ENCODE measurements at regions not wholly inside any gene's neighbourhood (a gene's known extent, or its start where the extent isn't known, plus 50 kb on each side); places are given as distances from the start of the nearest gene placed in this dataset.
"Not testable (repeated sequence)": the region's sequence is repeated elsewhere in the genome, so short reads cannot be mapped to it uniquely, and the experiment has no call there.

DNA sequence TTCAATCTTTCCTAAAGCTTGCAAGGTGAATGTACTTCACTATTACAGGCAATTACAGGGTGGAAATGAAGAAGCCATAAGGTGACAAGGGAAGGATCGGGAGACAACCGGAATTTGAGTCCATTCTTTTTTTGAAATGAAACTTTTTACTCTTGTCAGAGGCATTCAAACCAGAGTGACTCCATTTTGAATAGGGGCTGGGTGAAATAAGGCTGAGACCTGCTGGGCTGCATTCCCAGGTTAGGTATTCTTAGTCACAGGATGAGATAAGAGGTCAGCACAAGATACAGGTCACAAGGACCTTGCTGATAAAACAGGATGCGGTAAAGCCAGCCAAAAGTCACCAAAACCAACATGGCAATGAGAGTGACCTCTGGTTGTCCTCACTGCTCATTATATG is 363.3 kb downstream of the TYW1 start:
- DNase-seq (ENCODE audit: low spot score) = no peak

GRCh38 chr7:67361150-67361549 is 364.5 kb downstream of the TYW1 start:
- DNase-seq (ENCODE audit: low spot score) = no peak

- DNase-seq (ENCODE audit: low spot score) = no peak
These were observed 367.9 kb downstream of the TYW1 start for GRCh38 chr7:67364441-67365017.

DNA sequence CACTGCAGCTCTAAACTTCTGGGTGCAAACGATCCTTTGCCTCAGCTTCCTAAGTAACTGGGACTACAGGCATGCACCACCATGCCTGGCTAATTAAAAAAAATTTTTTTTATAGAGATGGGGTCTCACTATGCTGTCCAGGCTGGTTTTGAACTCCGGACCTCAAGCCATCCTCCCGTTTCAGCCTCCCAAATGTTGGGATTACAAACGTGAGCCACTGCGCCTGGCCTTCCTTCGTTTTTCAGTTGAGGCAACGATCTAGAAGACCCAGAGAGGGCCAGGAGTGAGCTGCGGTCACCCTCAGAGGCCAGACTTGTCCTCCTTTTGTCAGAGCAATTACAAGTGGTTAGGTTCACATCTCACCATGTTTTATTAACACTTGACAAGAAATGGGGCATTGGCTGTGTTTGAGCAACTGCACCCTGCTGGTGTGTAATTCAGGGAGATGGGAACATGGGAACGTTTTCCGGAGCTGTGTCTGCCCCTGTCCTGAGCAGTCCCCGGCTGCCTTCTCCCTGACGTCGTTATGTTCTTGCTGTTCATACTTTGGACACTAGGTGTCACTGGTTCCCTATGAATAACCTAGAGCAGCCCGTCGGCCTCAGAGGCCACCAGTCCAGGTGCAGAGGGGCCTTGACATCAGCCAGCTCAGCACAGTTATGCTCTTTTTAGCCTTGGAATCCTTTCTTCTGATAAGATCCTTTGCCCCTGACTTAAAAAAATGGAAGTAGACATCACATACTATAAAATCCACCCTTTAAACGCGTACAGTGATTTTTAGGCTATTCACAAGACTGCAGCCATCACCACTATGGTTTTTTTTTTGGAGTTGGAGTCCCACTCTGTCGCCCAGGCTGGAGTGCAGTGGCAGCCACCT is 375.0 kb downstream of the TYW1 start:
- DNase-seq (ENCODE audit: low spot score) = peak; percentile 67

GRCh38 chr7:67373389-67373788 is 376.8 kb downstream of the TYW1 start:
- DNase-seq (ENCODE audit: low spot score) = not testable (repeated sequence)

DNA sequence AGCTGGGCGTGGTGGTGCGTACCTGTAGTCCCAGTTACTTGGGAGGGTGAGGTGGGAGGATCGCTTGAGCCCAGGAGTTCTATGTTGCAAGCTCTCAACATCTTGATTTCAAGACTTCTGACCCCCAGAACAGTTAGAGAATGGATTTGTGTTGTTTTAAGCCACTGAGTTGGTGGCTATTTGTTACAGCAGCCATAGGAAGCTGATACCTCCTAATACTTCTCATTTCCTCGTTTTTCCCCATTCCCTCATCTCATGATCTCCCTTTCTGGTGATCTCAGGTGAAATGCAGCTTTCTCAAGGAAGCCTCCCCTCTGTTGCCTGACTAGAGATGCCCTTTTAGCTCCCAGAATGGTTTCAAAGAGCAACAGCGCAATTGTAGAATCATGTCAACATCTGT is 378.8 kb downstream of the TYW1 start:
- no peak for DNase-seq (ENCODE audit: low spot score)

DNA sequence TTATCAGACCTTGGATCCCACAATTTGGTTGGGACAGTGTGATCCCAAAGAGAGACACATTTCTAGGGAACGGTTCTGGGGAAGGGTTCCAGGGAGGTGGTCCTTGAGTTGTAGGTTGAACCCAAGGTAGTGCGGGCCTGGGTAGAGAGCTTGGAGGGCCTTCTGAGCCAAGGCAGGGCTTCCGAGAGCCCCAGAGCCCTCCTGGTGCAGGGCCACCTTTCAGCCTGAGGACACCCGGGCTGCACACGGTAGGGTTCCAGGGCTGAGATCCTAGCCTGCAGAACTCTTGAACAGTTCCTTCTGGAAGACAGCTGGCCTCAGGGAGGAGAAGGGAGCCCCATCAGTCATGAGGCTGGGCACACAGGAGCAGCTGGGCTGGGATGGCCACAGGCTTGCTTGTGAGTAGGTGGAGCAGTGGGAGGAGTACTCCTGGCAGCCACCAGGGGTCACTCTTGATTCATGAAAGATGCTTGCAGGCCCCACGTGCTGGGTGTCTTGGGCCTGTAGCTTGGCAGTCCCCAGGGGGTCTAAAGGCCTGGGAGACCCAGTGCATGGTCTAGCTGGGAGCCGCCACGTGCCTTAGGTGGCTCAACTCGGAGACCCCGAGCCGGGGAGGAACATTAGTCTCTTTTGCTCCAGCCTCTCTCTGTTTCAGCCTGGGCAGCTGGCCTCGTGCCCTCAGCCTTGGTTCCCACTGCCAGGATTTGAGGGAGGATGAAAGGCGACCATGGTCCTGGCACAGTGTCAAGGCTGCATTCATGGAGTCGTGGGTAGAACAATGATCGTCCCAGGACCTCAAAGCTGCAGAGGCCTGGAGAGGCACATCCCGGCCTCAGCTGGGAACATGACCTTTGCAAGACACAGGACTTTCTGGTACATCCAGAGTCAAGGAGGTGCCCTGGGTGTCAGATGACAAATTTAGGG is 381.6 kb downstream of the TYW1 start:
- peak; percentile 49 for DNase-seq (ENCODE audit: low spot score)

DNA sequence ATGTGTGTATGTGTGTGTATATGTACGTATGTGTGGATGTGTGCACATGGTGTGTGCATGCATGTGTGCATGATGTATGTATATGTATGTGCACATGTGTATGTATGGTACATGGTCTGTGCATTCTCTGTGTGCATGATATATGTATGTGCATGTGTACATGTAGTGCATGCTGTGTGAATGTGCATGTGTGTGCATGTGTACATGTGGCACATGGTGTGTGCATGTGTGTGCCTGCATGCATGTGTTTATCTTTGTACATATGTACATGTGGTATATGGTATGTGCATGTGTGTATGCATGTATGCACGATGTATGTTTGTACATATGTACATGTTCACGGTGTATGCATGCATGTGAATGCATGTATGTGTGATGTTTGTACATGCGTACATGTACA is 383.7 kb downstream of the TYW1 start:
- no peak for DNase-seq (ENCODE audit: low spot score)

DNA sequence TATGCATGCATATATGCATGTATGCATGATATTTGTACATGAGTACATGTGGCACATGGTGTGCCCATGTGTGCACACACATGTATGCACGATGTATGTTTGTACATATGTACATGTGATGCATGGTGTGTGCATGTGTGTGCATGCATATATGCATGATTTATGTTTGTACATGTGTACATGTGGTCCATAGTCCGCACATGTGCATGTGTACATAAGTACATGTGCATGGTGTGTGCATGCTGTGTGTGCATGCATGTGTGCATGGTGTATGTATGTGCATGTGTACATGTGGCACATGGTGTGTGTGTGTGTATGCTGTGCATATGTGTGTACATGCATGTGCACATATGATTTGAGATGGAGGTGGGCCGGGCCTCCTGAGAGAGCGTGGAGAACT is 384.2 kb downstream of the TYW1 start:
- DNase-seq (ENCODE audit: low spot score) = no peak

DNA sequence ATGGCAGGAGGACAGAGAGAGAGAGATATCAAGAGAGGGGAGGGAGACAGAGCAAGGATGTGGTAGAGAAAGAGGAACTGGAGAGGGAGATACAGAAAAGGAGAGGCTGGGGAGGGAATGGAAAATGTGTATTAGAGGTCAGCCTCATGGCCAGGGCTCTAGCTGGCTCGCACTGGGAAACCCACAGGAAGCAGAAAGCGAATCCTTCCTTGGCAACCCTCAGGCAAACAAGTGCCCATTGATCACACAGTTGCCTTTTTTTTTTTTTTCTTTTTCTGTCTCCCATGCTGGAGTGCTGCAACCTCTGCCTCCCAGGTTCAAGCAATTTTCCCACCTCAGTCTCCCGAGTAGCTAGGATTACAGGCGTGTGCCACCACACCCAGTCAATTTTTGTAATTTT is 391.2 kb downstream of the TYW1 start:
- no peak for DNase-seq (ENCODE audit: low spot score)

DNA sequence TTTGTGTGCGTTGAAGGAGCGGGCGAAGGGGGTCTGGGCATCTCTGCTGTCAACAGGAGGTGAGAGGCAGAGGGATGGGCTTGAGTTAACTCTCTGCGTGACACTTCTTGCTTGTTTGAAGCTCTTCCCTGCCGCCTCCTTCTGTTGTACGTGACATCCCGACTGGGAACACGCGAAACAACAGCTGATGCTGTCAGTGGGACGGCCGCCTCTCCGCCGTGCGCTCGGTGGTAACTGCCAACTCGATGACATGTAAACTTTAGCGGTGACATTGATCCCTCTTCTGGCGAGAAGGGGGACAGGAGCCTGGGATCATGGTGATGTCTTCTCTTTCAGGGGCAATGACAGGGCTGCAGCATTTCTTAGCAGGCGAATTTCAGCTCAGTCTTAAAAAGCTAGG is 394.5 kb downstream of the TYW1 start:
- no peak for DNase-seq (ENCODE audit: low spot score)

DNA sequence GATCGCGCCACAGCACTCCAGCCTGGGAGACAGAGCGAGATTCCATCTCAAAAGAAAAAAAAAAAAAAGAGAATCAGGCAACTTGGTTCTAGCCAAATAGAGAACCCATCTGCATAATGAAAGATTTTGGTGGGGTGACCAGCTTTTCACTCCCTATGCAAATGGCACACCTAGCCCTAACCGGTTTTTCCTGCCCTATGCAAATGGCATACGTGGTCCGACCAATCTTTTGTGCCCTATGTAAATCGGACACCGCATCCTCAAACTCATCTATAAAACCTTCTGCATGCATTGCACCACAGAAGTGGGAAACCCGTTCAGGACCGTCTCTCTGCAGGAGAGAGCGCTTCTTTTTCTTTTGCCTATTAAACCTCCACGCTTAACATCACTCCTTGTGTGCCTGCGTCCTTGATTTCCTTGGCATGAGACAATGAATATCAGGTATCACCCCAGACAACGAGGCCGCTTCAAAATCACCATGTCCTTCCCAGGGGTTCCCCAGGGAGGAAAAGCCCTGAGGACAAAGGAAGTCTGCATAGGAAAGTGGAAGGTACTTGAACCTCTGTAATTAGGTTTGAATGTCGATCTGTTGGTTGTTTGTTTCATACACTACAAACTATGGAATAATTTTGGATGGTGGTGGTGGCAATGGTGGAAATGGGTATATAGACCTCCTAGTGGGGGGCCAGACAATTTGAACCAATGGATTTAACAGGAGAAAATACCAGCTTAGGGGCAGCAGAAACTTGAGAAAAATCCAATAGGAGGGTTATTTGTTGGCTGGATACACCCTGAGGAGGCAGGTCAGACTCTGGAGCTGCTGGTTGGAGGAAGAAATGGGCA is 396.2 kb downstream of the TYW1 start:
- DNase-seq (ENCODE audit: low spot score) = no peak

DNA sequence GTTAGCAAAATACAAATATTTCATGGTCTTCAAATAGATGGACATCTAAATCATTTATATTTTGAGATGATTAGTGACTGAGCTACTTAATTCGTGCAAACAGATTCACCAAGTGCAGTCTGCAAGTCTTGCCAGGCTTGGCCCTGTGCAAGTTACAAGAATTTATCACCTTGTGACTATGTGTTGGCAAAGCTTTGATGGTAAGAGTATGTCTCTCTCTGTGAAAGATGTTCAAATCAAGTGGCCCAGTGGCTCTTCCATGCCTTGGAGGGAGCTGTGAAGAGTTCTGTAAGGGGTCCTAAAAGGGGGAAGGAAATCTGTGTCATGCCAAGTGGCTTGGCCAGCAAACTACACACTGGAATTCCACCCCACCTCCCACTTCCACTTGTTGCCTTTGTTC is 397.3 kb downstream of the TYW1 start:
- no peak for DNase-seq (ENCODE audit: low spot score)

GRCh38 chr7:67398916-67399315 is 402.3 kb downstream of the TYW1 start:
- no peak for DNase-seq (ENCODE audit: low spot score)

DNA sequence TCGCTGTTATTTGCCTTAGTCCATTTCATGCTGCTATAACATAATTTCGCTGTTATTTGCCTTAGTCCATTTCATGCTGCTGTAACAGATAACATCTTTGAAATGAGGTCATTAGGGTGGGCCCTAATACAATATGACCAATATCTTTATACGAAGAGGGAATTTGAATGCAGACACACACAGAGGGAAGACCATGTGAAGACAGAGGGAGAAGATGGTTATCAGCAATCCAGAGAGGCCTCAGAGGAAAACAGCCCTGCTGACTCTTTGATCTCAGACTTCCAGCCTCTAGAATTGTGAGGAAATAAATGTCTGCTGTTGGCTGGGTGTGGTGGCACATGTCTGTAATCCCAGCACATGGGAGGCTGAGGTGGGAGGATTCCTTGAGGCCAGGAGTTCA is 404.9 kb downstream of the TYW1 start:
- DNase-seq (ENCODE audit: low spot score) = no peak

- no peak for DNase-seq (ENCODE audit: low spot score)
These were observed 405.6 kb downstream of the TYW1 start for GRCh38 chr7:67402280-67402679.

- DNase-seq (ENCODE audit: low spot score) = no peak
These were observed 410.3 kb downstream of the TYW1 start for GRCh38 chr7:67406976-67407375.

GRCh38 chr7:67407392-67408071 is 410.9 kb downstream of the TYW1 start:
- no peak for DNase-seq (ENCODE audit: low spot score)

- DNase-seq (ENCODE audit: low spot score) = no peak
These were observed 411.5 kb downstream of the TYW1 start for GRCh38 chr7:67408109-67408508.

DNA sequence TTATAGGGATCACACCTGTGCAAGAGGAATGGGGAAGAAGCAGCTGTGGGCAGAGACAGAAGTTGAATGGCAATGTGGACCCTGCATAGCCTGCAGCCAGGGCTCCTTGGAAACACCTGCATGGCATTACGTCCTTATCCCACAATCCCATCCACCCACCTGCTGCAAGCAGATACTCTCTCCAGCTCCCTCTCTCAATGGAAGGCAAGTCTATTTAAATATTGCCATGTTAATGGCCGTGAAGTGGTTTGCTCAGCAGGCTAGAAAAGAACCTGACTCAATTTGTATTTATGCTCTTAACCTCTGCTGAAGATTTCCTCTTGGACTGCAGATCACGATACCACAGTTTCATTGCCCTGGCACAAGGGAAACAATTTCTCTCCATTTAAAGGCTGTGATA is 417.0 kb downstream of the TYW1 start:
- no peak for DNase-seq (ENCODE audit: low spot score)

DNA sequence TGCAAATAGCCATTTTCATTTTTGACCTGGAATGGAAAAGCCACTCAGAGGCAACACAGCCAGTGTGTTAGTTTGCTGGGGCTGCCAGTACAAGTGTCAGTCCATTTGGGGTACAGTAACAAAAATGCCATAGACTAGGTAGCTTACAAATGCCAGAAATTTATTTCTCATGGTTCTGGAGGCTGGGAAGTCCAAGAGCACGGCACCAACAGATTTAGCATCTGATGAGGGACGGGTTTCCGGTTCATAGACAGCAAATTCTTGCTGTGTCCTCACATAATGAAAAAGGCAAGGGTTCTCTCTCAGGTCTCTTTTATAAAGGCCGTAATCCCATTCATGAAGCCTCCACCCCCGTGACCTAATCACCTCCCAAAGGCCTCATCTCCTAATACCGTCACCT is 418.2 kb downstream of the TYW1 start:
- no peak for DNase-seq (ENCODE audit: low spot score)

Data from hematopoietic multipotent progenitor cell treated with erythropoietin and hydrocortisone succinate and interleukin-3 and kit ligand, for 17 days (in vitro differentiated cells).